ENCODE measurements at regions not wholly inside any gene's neighbourhood (a gene's known extent, or its start where the extent isn't known, plus 50 kb on each side); places are given as distances from the start of the nearest gene placed in this dataset.

DNA sequence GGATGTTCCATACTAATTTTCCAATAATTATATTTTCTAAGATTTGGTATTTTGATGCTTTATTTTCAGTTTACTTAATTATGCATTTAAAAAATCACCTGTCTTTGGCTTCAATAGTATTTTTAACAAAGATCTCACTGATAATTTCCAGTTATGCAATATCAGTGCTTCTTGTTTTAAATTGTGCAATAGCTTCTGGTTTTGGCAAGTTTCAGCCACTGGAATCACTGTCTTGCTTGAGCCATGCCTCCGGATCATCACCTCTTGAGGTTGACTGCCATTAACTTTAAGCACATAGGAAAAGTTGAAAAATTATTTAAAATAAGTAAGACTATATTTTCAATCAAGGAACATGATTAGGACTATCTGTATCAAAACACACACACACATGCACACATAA is 1242.1 kb downstream of the HACE1 start:
- CTCF ChIA-PET, result interaction anchor here (0.6 kb wide), 1 partner anchor 10 kb away, joined by 5 read pairs; no protein-coding TSS in a partner anchor
- BruUV-seq (replicated peaks), result no TSS peak
- H3K4me3 ChIP-seq (ENCODE audit: low read depth in 2 of 2, low read length in 2 of 2), result no peak overlapping the region
- H3K4me1 ChIP-seq (ENCODE audit: control insufficient read depth, insufficient read depth, low read length), result no peaks in the 10 kb centered on the region
- no peak for ATAC-seq
- no peaks in the 10 kb centered on the region for H3K27me3 ChIP-seq (ENCODE audit: control insufficient read depth, insufficient read depth, low read length)
- TF ChIP-seq, protein P1, sequence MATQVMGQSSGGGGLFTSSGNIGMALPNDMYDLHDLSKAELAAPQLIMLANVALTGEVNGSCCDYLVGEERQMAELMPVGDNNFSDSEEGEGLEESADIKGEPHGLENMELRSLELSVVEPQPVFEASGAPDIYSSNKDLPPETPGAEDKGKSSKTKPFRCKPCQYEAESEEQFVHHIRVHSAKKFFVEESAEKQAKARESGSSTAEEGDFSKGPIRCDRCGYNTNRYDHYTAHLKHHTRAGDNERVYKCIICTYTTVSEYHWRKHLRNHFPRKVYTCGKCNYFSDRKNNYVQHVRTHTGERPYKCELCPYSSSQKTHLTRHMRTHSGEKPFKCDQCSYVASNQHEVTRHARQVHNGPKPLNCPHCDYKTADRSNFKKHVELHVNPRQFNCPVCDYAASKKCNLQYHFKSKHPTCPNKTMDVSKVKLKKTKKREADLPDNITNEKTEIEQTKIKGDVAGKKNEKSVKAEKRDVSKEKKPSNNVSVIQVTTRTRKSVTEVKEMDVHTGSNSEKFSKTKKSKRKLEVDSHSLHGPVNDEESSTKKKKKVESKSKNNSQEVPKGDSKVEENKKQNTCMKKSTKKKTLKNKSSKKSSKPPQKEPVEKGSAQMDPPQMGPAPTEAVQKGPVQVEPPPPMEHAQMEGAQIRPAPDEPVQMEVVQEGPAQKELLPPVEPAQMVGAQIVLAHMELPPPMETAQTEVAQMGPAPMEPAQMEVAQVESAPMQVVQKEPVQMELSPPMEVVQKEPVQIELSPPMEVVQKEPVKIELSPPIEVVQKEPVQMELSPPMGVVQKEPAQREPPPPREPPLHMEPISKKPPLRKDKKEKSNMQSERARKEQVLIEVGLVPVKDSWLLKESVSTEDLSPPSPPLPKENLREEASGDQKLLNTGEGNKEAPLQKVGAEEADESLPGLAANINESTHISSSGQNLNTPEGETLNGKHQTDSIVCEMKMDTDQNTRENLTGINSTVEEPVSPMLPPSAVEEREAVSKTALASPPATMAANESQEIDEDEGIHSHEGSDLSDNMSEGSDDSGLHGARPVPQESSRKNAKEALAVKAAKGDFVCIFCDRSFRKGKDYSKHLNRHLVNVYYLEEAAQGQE (IDR thresholded peaks at IDR 0.05; ENCODE audit: insufficient read depth in 1 of 2, low read depth in 2 of 2, low read length in 1 of 2), result no peak
- in situ Hi-C loops (cut with HindIII; ENCODE audit: low pct_unique_long_range_greater_than_20kb, low sequenced_read_pairs) (no loop called here), intact Hi-C loops (cut with micrococcal nuclease; ENCODE audit: unreplicated experiment) (no loop called here)
- no peak overlapping the region for H3K27ac ChIP-seq (ENCODE audit: low read length)
- DNase-seq (ENCODE audit: low read depth, low spot score), result no peak
- H3K9me3 ChIP-seq (ENCODE audit: control insufficient read depth, insufficient read depth, low read depth, low read length), result no peaks in the 10 kb centered on the region
- POLR2A ChIA-PET, result no interaction called here
- H3K36me3 ChIP-seq (ENCODE audit: control insufficient read depth, insufficient read depth, low read length), result no peaks in the 10 kb centered on the region

DNA sequence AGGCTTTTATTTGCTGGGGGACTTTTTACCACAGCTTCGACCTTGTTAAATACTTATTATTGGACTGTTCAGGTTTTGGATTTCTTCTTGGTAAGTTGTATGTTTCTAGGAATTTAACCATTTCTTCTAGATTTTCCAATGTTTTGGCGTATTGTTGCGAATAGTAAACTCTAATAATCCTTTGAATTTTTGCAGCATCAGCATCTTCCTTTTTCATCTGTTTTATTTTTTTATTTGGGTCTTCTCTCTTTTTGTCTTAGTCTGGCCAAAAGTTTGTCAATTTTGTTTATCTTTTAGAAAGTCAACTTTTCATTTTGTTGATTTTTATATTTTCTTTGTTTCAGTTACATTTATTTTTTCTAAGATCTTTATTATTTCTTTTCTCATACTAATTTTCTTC is 1272.0 kb downstream of the HACE1 start:
- CTCF ChIA-PET, result no interaction called here
- no peak for ATAC-seq
- Histone ChIP-seq H3K36me3 (ENCODE audit: control insufficient read depth, insufficient read depth, low read length) (no peaks in the 10 kb centered on the region), H3K4me1 (ENCODE audit: control insufficient read depth, insufficient read depth, low read length) (no peaks in the 10 kb centered on the region), H3K9me3 (ENCODE audit: control insufficient read depth, insufficient read depth, low read depth, low read length) (no peaks in the 10 kb centered on the region), H3K27me3 (ENCODE audit: control insufficient read depth, insufficient read depth, low read length) (no peaks in the 10 kb centered on the region), H3K4me3 (ENCODE audit: low read depth in 2 of 2, low read length in 2 of 2) (no peak overlapping the region), H3K27ac (ENCODE audit: low read length) (no peak overlapping the region)
- TF ChIP-seq SIN3A (IDR thresholded peaks at IDR 0.05; ENCODE audit: borderline replicate concordance, insufficient read depth, low read depth, low read length), result no peak
- TF ChIP-seq TCF7L2 (IDR thresholded peaks at IDR 0.05; ENCODE audit: low read depth, low read length), result no peak
- TF ChIP-seq, protein P2, sequence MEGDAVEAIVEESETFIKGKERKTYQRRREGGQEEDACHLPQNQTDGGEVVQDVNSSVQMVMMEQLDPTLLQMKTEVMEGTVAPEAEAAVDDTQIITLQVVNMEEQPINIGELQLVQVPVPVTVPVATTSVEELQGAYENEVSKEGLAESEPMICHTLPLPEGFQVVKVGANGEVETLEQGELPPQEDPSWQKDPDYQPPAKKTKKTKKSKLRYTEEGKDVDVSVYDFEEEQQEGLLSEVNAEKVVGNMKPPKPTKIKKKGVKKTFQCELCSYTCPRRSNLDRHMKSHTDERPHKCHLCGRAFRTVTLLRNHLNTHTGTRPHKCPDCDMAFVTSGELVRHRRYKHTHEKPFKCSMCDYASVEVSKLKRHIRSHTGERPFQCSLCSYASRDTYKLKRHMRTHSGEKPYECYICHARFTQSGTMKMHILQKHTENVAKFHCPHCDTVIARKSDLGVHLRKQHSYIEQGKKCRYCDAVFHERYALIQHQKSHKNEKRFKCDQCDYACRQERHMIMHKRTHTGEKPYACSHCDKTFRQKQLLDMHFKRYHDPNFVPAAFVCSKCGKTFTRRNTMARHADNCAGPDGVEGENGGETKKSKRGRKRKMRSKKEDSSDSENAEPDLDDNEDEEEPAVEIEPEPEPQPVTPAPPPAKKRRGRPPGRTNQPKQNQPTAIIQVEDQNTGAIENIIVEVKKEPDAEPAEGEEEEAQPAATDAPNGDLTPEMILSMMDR (IDR thresholded peaks at IDR 0.05), result no peak
- TF ChIP-seq, protein P1 (IDR thresholded peaks at IDR 0.05; ENCODE audit: insufficient read depth in 1 of 2, low read depth in 2 of 2, low read length in 1 of 2), result no peak
- intact Hi-C loops (cut with micrococcal nuclease; ENCODE audit: unreplicated experiment), result no loop called here
- no peak for DNase-seq (ENCODE audit: low read depth, low spot score)
- in situ Hi-C loops (cut with HindIII; ENCODE audit: low pct_unique_long_range_greater_than_20kb, low sequenced_read_pairs), result no loop called here
- BruUV-seq (replicated peaks), result no TSS peak
- POLR2A ChIA-PET, result no interaction called here

All from Panc1 (cell line).